CD4-positive, alpha-beta T cell treated with Interferon gamma for 1 hour (primary cell): ENCODE measurements at regions not wholly inside any gene's neighbourhood (a gene's known extent, or its start where the extent isn't known, plus 50 kb on each side); places are given as distances from the start of the nearest gene placed in this dataset.
A peak's percentile ranks its signal among the peaks of the same experiment; 100 is the strongest.
"Not testable (repeated sequence)": the region's sequence is repeated elsewhere in the genome, so short reads cannot be mapped to it uniquely, and the experiment has no call there.

ENCODE experiments used
- DNase-seq: peaks from one replicate; pipeline ENCODE4 v3.0.0-alpha.2; 2020

GRCh38 chr3:195999176-195999575 is 82.7 kb downstream of the TFRC start:
- not testable (repeated sequence) for DNase-seq

GRCh38 chr3:195996314-195996713 is 85.6 kb downstream of the TFRC start:
- not testable (repeated sequence) for DNase-seq

- peak; percentile 72 for DNase-seq
These were observed 86.0 kb upstream of the TNK2 start for GRCh38 chr3:195994343-195994742.

GRCh38 chr3:195993671-195994070 is 85.3 kb upstream of the TNK2 start:
- DNase-seq: not testable (repeated sequence)

GRCh38 chr3:195992956-195993595 is 84.7 kb upstream of the TNK2 start:
- not testable (repeated sequence) for DNase-seq

GRCh38 chr3:195991986-195992385 is 83.6 kb upstream of the TNK2 start:
- DNase-seq: not testable (repeated sequence)

- DNase-seq: not testable (repeated sequence)
These were observed 82.9 kb upstream of the TNK2 start for GRCh38 chr3:195991243-195991642.

GRCh38 chr3:195990841-195991174 is 82.5 kb upstream of the TNK2 start:
- not testable (repeated sequence) for DNase-seq

GRCh38 chr3:195989921-195990840 is 81.8 kb upstream of the TNK2 start:
- peak; percentile 90 for DNase-seq

GRCh38 chr3:195989197-195989920 is 81.0 kb upstream of the TNK2 start:
- DNase-seq: peak; percentile 23

- not testable (repeated sequence) for DNase-seq
These were observed 80.4 kb upstream of the TNK2 start for GRCh38 chr3:195988764-195989163.

- not testable (repeated sequence) for DNase-seq
These were observed 78.7 kb upstream of the TNK2 start for GRCh38 chr3:195987001-195987400.

- DNase-seq: not testable (repeated sequence)
These were observed 78.2 kb upstream of the TNK2 start for GRCh38 chr3:195986576-195986975.

GRCh38 chr3:195985348-195985920 is 77.1 kb upstream of the TNK2 start:
- DNase-seq: not testable (repeated sequence)

- DNase-seq: not testable (repeated sequence)
These were observed 76.2 kb upstream of the TNK2 start for GRCh38 chr3:195984392-195985030.

GRCh38 chr3:195983880-195984279 is 75.5 kb upstream of the TNK2 start:
- not testable (repeated sequence) for DNase-seq

- not testable (repeated sequence) for DNase-seq
These were observed 74.4 kb upstream of the TNK2 start for GRCh38 chr3:195982754-195983153.

GRCh38 chr3:195981778-195982177 is 73.4 kb upstream of the TNK2 start:
- not testable (repeated sequence) for DNase-seq

- not testable (repeated sequence) for DNase-seq
These were observed 71.5 kb upstream of the TNK2 start for GRCh38 chr3:195979877-195980276.

GRCh38 chr3:195978585-195978984 is 70.2 kb upstream of the TNK2 start:
- not testable (repeated sequence) for DNase-seq

- not testable (repeated sequence) for DNase-seq
These were observed 68.5 kb upstream of the TNK2 start for GRCh38 chr3:195976876-195977275.

GRCh38 chr3:195974281-195974680 is 65.9 kb upstream of the TNK2 start:
- DNase-seq: not testable (repeated sequence)
